ENCODE measurements at regions not wholly inside any gene's neighbourhood (a gene's known extent, or its start where the extent isn't known, plus 50 kb on each side); places are given as distances from the start of the nearest gene placed in this dataset.

GRCh38 chr5:38207343-38207742 lies 51.0 kb upstream of the EGFLAM start:
- no peak for DNase-seq

GRCh38 chr5:38202741-38203140 lies 55.6 kb upstream of the EGFLAM start:
- no peak for DNase-seq

GRCh38 chr5:38200872-38201557 lies 57.3 kb upstream of the EGFLAM start:
- DNase-seq = no peak

- no peak for DNase-seq
Observed at GRCh38 chr5:38197118-38197517, 61.2 kb upstream of the EGFLAM start.

GRCh38 chr5:38193015-38193581 lies 65.3 kb upstream of the EGFLAM start:
- peak; percentile 36 for DNase-seq

GRCh38 chr5:38191693-38192092 lies 66.7 kb upstream of the EGFLAM start:
- DNase-seq = no peak

GRCh38 chr5:38190111-38190510 lies 68.2 kb upstream of the EGFLAM start:
- DNase-seq = no peak

- DNase-seq = no peak
Observed at GRCh38 chr5:38189081-38189504, 69.3 kb upstream of the EGFLAM start.

GRCh38 chr5:38188591-38188990 lies 69.8 kb upstream of the EGFLAM start:
- no peak for DNase-seq

GRCh38 chr5:38187532-38187931 lies 70.8 kb upstream of the EGFLAM start:
- DNase-seq = no peak

GRCh38 chr5:38184627-38185026 lies 73.7 kb upstream of the EGFLAM start:
- DNase-seq = no peak

- no peak for DNase-seq
Observed at GRCh38 chr5:38182991-38183390, 75.4 kb upstream of the EGFLAM start.

GRCh38 chr5:38168029-38168428 lies 90.3 kb upstream of the EGFLAM start:
- no peak for DNase-seq

GRCh38 chr5:38167562-38167996 lies 90.8 kb upstream of the EGFLAM start:
- no peak for DNase-seq

- no peak for DNase-seq
Observed at GRCh38 chr5:38166832-38167231, 91.5 kb upstream of the EGFLAM start.

GRCh38 chr5:38165435-38165834 lies 92.9 kb upstream of the EGFLAM start:
- no peak for DNase-seq

GRCh38 chr5:38164776-38165399 lies 93.5 kb upstream of the EGFLAM start:
- DNase-seq = no peak

- no peak for DNase-seq
Observed at GRCh38 chr5:38163636-38164237, 94.6 kb upstream of the EGFLAM start.

- no peak for DNase-seq
Observed at GRCh38 chr5:38162625-38163024, 95.7 kb upstream of the EGFLAM start.

- DNase-seq = no peak
Observed at GRCh38 chr5:38157024-38157423, 101.3 kb upstream of the EGFLAM start.

- no peak for DNase-seq
Observed at GRCh38 chr5:38154615-38155204, 103.6 kb upstream of the EGFLAM start.

GRCh38 chr5:38151878-38152277 lies 106.5 kb upstream of the EGFLAM start:
- DNase-seq = no peak

- no peak for DNase-seq
Observed at GRCh38 chr5:38149815-38150195, 108.6 kb upstream of the EGFLAM start.
